ENCODE measurements at regions not wholly inside any gene's neighbourhood (a gene's known extent, or its start where the extent isn't known, plus 50 kb on each side); places are given as distances from the start of the nearest gene placed in this dataset.

DNA sequence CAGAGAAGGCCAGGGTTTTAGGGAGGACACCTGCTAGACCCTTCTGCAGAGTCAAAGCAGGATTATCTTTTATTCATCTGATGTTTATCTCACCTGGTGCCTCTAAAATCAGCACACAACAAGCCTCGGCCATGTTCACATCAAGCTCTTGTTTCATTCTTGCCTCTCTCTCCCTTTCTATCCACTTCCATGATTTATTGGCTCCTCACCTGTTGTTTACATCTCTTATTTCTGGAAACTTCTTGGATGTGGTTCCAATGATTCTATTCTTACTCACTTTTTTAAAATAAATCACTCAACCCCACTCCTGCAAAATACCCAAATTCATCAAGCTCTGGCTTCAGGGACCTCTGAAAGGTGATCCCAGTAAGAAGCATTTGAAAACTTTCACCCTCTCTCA is 407.0 kb upstream of the KLF4 start:
- Histone ChIP-seq H3K9ac (ENCODE audit: low read length in 5 of 5) (no peak overlapping the region), H3K27ac (ENCODE audit: low read depth, low read length) (no peak overlapping the region), H3K36me3 (ENCODE audit: control insufficient read depth in 5 of 5, insufficient read depth in 5 of 5, low read length in 5 of 5) (no peaks in the 10 kb centered on the region), H3K4me3 (ENCODE audit: low read depth in 1 of 5, low read length in 5 of 5) (no peak overlapping the region), H3K9me3 (ENCODE audit: control insufficient read depth in 5 of 5, low read length in 5 of 5) (no peaks in the 10 kb centered on the region), H3K4me1 (ENCODE audit: control insufficient read depth in 5 of 5, insufficient read depth in 5 of 5, low read length in 5 of 5) (peaks cover 0 to 18% (median 7%) of the 10 kb centered on the region in 5 donors), H3K27me3 (ENCODE audit: control insufficient read depth in 5 of 5, insufficient read depth in 4 of 5, low read length in 5 of 5) (no peaks in the 10 kb centered on the region)

DNA sequence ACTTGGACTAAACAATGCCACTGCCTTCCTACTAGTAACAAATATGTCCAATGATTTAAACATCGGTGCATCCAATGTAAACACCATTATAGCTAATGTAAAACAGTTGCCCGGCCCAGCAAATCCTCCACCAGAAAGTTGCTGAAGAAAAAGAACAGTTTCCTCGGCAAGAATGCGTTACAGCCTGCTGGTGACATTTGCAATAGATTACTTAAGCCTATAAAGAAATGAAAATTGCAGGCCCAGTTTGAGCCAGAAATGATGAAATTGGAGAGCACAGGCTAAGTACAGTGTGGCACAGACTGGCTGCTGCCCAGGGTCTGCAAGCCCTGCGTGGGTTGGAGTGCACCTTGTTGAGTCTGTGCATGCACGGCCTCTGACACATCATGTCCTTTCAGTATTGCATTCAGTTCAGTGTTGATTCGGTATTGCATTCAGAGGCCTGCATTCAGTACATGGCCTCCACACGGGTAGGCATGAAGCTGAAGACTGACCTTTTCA is 406.0 kb upstream of the KLF4 start:
- Histone ChIP-seq H3K9ac (ENCODE audit: low read length in 5 of 5) (no peak overlapping the region), H3K27me3 (ENCODE audit: control insufficient read depth in 5 of 5, insufficient read depth in 4 of 5, low read length in 5 of 5) (no peaks in the 10 kb centered on the region), H3K4me3 (ENCODE audit: low read depth in 1 of 5, low read length in 5 of 5) (no peak overlapping the region), H3K9me3 (ENCODE audit: control insufficient read depth in 5 of 5, low read length in 5 of 5) (peaks cover 0 to 5% (median 0%) of the 10 kb centered on the region in 5 donors), H3K4me1 (ENCODE audit: control insufficient read depth in 5 of 5, insufficient read depth in 5 of 5, low read length in 5 of 5) (peaks cover 0 to 18% (median 7%) of the 10 kb centered on the region in 5 donors), H3K27ac (ENCODE audit: low read depth, low read length) (no peak overlapping the region), H3K36me3 (ENCODE audit: control insufficient read depth in 5 of 5, insufficient read depth in 5 of 5, low read length in 5 of 5) (no peaks in the 10 kb centered on the region)

DNA sequence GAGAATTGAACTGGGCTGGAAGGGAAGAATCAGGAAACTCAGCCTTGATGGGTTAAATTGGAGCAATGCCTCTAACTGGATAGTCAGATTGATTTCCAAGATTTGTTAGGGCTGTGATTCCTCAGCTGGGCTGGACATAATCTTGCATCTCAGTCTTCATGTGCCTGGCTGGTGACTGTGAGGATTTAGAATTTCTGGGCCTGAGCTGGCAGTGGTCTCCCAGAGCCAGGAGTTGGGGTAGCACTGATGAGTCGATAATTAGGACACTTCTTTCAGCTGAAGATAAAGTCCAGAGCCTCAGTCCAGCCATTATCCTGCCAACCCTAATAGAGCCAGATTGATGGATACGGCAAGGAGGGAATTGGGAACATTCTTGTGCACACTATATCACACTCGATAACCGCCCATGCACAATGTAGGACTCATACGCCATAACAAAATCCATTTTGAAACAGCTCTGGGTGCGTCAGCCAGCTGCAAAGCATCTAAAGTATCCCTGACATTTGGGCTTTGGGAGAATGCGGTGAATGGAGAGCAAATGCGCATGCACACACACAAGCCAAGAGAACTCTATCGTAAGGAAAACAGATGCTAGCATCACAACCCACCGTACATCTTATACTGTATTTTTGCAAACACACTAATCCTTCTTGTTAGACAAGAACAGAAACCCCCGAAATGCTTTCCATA is 405.1 kb upstream of the KLF4 start:
- H3K27ac ChIP-seq (ENCODE audit: low read depth, low read length), result no peak overlapping the region
- no peak overlapping the region for H3K4me3 ChIP-seq (ENCODE audit: low read depth in 1 of 5, low read length in 5 of 5)
- H3K9ac ChIP-seq (ENCODE audit: low read length in 5 of 5), result no peak overlapping the region

DNA sequence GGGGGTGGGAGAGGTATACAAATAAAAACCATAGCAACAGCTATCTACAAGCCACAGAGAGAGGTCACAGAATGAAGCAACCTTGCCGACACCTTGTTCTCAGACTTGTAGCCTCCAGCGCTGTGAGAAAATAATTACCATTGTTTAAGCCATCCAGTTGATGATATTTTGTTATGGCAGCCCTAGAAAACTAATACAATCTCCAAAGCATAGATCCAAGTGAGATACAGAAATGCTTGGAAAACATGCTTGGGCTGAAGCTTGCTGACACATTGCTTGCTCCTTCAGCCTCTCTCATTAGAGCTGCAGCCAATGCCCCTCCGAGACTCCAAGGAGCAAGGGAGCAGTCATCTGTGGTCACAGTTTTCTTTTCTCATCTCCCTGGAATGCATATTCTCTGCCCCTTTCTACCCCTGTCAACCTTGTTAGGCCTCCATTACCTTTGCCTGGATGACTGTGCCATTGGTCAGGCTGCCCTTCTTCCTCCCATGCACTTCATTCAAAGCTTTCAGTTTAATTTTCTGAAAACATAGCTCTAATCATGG is 401.4 kb upstream of the KLF4 start:
- H3K4me3 ChIP-seq (ENCODE audit: low read depth in 1 of 5, low read length in 5 of 5), result no peak overlapping the region
- H3K27me3 ChIP-seq (ENCODE audit: control insufficient read depth in 5 of 5, insufficient read depth in 4 of 5, low read length in 5 of 5), result no peaks in the 10 kb centered on the region
- H3K27ac ChIP-seq (ENCODE audit: low read depth, low read length), result no peak overlapping the region
- peaks cover 0 to 5% (median 0%) of the 10 kb centered on the region in 5 donors for H3K9me3 ChIP-seq (ENCODE audit: control insufficient read depth in 5 of 5, low read length in 5 of 5)
- H3K36me3 ChIP-seq (ENCODE audit: control insufficient read depth in 5 of 5, insufficient read depth in 5 of 5, low read length in 5 of 5), result no peaks in the 10 kb centered on the region
- H3K9ac ChIP-seq (ENCODE audit: low read length in 5 of 5), result no peak overlapping the region
- H3K4me1 ChIP-seq (ENCODE audit: control insufficient read depth in 5 of 5, insufficient read depth in 5 of 5, low read length in 5 of 5), result peaks cover 0 to 38% (median 17%) of the 10 kb centered on the region in 5 donors

More for the DNA sequence above, 405.1 kb upstream of the KLF4 start:
- Histone ChIP-seq H3K36me3 (ENCODE audit: control insufficient read depth in 5 of 5, insufficient read depth in 5 of 5, low read length in 5 of 5) (no peaks in the 10 kb centered on the region), H3K9me3 (ENCODE audit: control insufficient read depth in 5 of 5, low read length in 5 of 5) (peaks cover 0 to 5% (median 0%) of the 10 kb centered on the region in 5 donors), H3K4me1 (ENCODE audit: control insufficient read depth in 5 of 5, insufficient read depth in 5 of 5, low read length in 5 of 5) (peaks cover 0 to 18% (median 7%) of the 10 kb centered on the region in 5 donors), H3K27me3 (ENCODE audit: control insufficient read depth in 5 of 5, insufficient read depth in 4 of 5, low read length in 5 of 5) (no peaks in the 10 kb centered on the region)

DNA sequence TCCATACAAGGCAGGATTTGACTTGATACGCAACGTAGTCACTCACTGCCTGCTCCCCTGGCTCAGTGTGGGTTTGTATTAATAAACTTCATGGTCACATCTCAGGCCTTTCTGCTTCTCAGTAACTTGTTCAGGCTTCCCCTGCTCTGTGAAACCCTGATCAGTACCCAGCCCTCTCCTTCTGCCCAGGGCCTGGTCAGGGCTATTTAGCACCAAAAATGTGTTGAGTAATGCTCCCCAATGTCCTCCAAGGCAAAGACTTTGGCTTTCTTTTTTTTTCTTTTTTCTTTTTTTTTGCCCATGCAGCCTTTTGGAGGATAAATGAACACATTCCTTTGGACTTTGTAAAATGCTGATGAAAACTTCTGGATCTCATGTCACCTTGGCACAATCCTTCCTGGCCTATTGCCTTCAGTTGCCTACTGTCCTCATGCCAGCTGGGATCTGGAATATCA is 399.2 kb upstream of the KLF4 start:
- peak overlapping the region in 1 of 5 donors; percentile 26 for H3K9ac ChIP-seq (ENCODE audit: low read length in 5 of 5)
- no peaks in the 10 kb centered on the region for H3K36me3 ChIP-seq (ENCODE audit: control insufficient read depth in 5 of 5, insufficient read depth in 5 of 5, low read length in 5 of 5)
- peaks cover 0 to 21% (median 15%) of the 10 kb centered on the region in 5 donors for H3K4me1 ChIP-seq (ENCODE audit: control insufficient read depth in 5 of 5, insufficient read depth in 5 of 5, low read length in 5 of 5)
- peaks cover 0 to 5% (median 0%) of the 10 kb centered on the region in 5 donors for H3K9me3 ChIP-seq (ENCODE audit: control insufficient read depth in 5 of 5, low read length in 5 of 5)
- H3K4me3 ChIP-seq (ENCODE audit: low read depth in 1 of 5, low read length in 5 of 5), result no peak overlapping the region
- H3K27me3 ChIP-seq (ENCODE audit: control insufficient read depth in 5 of 5, insufficient read depth in 4 of 5, low read length in 5 of 5), result no peaks in the 10 kb centered on the region
- H3K27ac ChIP-seq (ENCODE audit: low read depth, low read length), result peak overlapping the region; percentile 5

DNA sequence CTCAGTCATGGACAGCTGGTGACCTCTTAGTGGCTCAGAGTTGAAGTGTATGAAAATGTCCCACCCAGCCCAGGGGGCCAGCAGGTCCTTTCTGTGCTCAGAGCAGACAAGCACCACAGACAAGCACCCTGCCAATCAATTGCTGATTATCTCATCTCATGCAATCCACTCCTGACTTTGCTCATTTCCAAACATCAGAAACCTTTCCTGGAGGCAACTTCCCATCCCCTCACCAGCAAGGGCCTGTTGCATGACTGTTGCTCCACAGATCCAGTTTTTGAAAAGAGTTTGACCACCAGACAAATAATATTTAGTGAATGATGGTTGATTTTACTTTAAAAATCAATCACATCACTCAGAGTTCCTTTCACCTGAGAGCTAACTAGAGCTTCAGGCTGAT is 397.3 kb upstream of the KLF4 start:
- Histone ChIP-seq H3K4me3 (ENCODE audit: low read depth in 1 of 5, low read length in 5 of 5) (no peak overlapping the region), H3K4me1 (ENCODE audit: control insufficient read depth in 5 of 5, insufficient read depth in 5 of 5, low read length in 5 of 5) (peaks cover 0 to 21% (median 20%) of the 10 kb centered on the region in 5 donors), H3K9ac (ENCODE audit: low read length in 5 of 5) (no peak overlapping the region), H3K27ac (ENCODE audit: low read depth, low read length) (no peak overlapping the region), H3K27me3 (ENCODE audit: control insufficient read depth in 5 of 5, insufficient read depth in 4 of 5, low read length in 5 of 5) (no peaks in the 10 kb centered on the region), H3K36me3 (ENCODE audit: control insufficient read depth in 5 of 5, insufficient read depth in 5 of 5, low read length in 5 of 5) (no peaks in the 10 kb centered on the region), H3K9me3 (ENCODE audit: control insufficient read depth in 5 of 5, low read length in 5 of 5) (peaks cover 0 to 7% (median 0%) of the 10 kb centered on the region in 5 donors)

DNA sequence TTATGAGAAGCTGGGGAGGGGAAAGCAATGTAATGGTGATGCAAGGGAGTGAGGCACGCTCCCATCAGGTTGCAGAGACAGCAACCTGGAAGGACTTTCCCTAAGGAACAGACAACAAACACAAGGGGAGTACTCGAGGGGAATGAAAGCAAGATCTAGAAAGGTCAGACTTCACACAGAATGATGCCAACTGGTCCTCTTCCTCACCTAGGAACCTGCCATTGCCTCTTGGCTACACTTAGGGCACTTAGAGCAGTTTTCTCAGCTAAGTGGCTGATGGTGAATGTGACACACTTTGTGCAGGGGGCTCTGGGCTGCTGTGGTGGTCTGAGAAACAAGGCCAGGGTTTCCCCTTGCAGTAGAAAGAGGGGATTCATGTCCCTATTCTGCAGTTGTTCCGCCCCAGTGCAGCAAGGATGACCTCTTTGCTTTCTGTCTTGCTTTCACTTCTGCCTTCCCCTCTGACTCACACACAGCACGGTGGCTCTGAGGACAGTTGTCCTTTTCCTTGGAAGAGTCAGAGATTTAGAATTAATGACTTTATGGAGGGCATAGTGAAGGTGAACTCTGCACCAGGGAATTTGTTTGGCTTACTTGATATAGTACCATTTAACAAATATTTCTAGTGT is 394.0 kb upstream of the KLF4 start:
- no peak overlapping the region for H3K9ac ChIP-seq (ENCODE audit: low read length in 5 of 5)
- no peak overlapping the region for H3K27ac ChIP-seq (ENCODE audit: low read depth, low read length)
- no peaks in the 10 kb centered on the region for H3K36me3 ChIP-seq (ENCODE audit: control insufficient read depth in 5 of 5, insufficient read depth in 5 of 5, low read length in 5 of 5)
- H3K4me3 ChIP-seq (ENCODE audit: low read depth in 1 of 5, low read length in 5 of 5), result no peak overlapping the region
- no peaks in the 10 kb centered on the region for H3K27me3 ChIP-seq (ENCODE audit: control insufficient read depth in 5 of 5, insufficient read depth in 4 of 5, low read length in 5 of 5)
- H3K4me1 ChIP-seq (ENCODE audit: control insufficient read depth in 5 of 5, insufficient read depth in 5 of 5, low read length in 5 of 5), result peaks cover 0 to 17% (median 11%) of the 10 kb centered on the region in 5 donors
- H3K9me3 ChIP-seq (ENCODE audit: control insufficient read depth in 5 of 5, low read length in 5 of 5), result peaks cover 0 to 5% (median 0%) of the 10 kb centered on the region in 5 donors

DNA sequence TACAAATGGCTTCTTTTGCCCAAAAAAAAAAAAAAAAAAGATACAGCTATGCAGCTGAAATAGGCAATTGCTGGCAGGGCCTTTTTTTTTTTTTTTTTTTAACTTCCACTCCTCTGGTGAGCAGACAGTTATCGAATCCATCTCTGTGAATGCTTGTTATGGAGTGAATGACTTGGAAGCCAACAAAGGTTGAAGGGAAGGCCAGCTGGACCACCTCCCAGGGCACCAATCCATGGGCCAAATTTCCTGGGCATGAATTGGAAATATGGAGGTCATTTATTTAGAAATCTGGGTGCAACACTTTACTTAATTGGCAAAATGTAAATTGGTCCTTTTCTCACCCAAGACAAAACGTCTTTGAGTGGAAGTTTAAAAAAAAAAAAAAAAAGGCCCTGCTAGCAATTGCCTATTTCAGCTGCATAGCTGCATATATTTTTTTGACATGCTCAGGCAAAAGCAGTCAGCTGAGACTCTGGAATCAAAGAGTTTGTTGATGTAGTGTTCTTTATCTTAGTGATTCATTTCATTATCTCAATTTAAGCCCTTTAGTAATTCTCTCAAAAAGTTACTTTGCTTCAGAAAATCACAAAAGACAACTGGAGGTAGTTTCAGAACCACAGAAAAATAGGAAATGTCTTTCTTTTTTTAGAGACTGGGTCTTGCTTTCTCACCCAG is 392.2 kb upstream of the KLF4 start:
- no peak overlapping the region for H3K27ac ChIP-seq (ENCODE audit: low read depth, low read length)
- peaks cover 0 to 9% (median 4%) of the 10 kb centered on the region in 5 donors for H3K4me1 ChIP-seq (ENCODE audit: control insufficient read depth in 5 of 5, insufficient read depth in 5 of 5, low read length in 5 of 5)
- H3K36me3 ChIP-seq (ENCODE audit: control insufficient read depth in 5 of 5, insufficient read depth in 5 of 5, low read length in 5 of 5), result no peaks in the 10 kb centered on the region
- H3K9me3 ChIP-seq (ENCODE audit: control insufficient read depth in 5 of 5, low read length in 5 of 5), result peaks cover 0 to 5% (median 0%) of the 10 kb centered on the region in 5 donors
- no peak overlapping the region for H3K4me3 ChIP-seq (ENCODE audit: low read depth in 1 of 5, low read length in 5 of 5)
- H3K9ac ChIP-seq (ENCODE audit: low read length in 5 of 5), result no peak overlapping the region
- no peaks in the 10 kb centered on the region for H3K27me3 ChIP-seq (ENCODE audit: control insufficient read depth in 5 of 5, insufficient read depth in 4 of 5, low read length in 5 of 5)

DNA sequence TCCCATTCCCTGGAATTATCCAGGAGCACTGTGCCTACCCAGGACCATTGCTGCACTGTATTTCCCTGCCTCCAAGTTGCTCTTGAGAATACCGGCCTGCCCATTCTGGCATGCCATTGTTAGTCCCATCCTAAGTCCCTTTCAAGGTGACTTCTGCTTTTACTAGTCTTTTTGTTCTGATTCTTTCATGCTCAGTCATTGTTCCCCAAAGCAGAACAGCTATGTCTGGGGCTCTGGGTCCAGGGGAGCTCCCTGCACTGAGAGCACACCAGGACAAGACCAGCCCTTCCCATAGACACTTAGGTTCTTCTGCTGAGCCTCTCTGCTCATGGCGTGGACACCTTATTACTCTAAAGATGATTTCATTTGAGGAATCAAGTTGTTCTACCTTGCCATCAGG is 388.9 kb upstream of the KLF4 start:
- Histone ChIP-seq H3K9me3 (ENCODE audit: control insufficient read depth in 5 of 5, low read length in 5 of 5) (peaks cover 0 to 5% (median 0%) of the 10 kb centered on the region in 5 donors), H3K36me3 (ENCODE audit: control insufficient read depth in 5 of 5, insufficient read depth in 5 of 5, low read length in 5 of 5) (no peaks in the 10 kb centered on the region), H3K4me1 (ENCODE audit: control insufficient read depth in 5 of 5, insufficient read depth in 5 of 5, low read length in 5 of 5) (peaks cover 0 to 7% (median 3%) of the 10 kb centered on the region in 5 donors), H3K9ac (ENCODE audit: low read length in 5 of 5) (no peak overlapping the region), H3K4me3 (ENCODE audit: low read depth in 1 of 5, low read length in 5 of 5) (no peak overlapping the region), H3K27me3 (ENCODE audit: control insufficient read depth in 5 of 5, insufficient read depth in 4 of 5, low read length in 5 of 5) (no peaks in the 10 kb centered on the region), H3K27ac (ENCODE audit: low read depth, low read length) (no peak overlapping the region)

Measured in subcutaneous abdominal adipose tissue (tissue), 5 donors.